ENCODE measurements at regions not wholly inside any gene's neighbourhood (a gene's known extent, or its start where the extent isn't known, plus 50 kb on each side); places are given as distances from the start of the nearest gene placed in this dataset.

- TF ChIP-seq, protein P1, sequence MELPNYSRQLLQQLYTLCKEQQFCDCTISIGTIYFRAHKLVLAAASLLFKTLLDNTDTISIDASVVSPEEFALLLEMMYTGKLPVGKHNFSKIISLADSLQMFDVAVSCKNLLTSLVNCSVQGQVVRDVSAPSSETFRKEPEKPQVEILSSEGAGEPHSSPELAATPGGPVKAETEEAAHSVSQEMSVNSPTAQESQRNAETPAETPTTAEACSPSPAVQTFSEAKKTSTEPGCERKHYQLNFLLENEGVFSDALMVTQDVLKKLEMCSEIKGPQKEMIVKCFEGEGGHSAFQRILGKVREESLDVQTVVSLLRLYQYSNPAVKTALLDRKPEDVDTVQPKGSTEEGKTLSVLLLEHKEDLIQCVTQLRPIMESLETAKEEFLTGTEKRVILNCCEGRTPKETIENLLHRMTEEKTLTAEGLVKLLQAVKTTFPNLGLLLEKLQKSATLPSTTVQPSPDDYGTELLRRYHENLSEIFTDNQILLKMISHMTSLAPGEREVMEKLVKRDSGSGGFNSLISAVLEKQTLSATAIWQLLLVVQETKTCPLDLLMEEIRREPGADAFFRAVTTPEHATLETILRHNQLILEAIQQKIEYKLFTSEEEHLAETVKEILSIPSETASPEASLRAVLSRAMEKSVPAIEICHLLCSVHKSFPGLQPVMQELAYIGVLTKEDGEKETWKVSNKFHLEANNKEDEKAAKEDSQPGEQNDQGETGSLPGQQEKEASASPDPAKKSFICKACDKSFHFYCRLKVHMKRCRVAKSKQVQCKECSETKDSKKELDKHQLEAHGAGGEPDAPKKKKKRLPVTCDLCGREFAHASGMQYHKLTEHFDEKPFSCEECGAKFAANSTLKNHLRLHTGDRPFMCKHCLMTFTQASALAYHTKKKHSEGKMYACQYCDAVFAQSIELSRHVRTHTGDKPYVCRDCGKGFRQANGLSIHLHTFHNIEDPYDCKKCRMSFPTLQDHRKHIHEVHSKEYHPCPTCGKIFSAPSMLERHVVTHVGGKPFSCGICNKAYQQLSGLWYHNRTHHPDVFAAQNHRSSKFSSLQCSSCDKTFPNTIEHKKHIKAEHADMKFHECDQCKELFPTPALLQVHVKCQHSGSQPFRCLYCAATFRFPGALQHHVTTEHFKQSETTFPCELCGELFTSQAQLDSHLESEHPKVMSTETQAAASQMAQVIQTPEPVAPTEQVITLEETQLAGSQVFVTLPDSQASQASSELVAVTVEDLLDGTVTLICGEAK (IDR thresholded peaks at IDR 0.05), result no peak
- TF ChIP-seq, protein P1 (CRISPR knock-in tag; IDR thresholded peaks at IDR 0.05), result no peak
- TF ChIP-seq PHF20 (CRISPR knock-in tag; IDR thresholded peaks at IDR 0.05) (no peak), ZGPAT (CRISPR knock-in tag; IDR thresholded peaks at IDR 0.05) (no peak), EED (CRISPR knock-in tag; IDR thresholded peaks at IDR 0.05) (no peak), ZFX (CRISPR knock-in tag; IDR thresholded peaks at IDR 0.05; ENCODE audit: low read depth) (no peak), MTA1 (CRISPR knock-in tag; IDR thresholded peaks at IDR 0.05; ENCODE audit: borderline replicate concordance) (no peak)
- TF ChIP-seq, protein P2, sequence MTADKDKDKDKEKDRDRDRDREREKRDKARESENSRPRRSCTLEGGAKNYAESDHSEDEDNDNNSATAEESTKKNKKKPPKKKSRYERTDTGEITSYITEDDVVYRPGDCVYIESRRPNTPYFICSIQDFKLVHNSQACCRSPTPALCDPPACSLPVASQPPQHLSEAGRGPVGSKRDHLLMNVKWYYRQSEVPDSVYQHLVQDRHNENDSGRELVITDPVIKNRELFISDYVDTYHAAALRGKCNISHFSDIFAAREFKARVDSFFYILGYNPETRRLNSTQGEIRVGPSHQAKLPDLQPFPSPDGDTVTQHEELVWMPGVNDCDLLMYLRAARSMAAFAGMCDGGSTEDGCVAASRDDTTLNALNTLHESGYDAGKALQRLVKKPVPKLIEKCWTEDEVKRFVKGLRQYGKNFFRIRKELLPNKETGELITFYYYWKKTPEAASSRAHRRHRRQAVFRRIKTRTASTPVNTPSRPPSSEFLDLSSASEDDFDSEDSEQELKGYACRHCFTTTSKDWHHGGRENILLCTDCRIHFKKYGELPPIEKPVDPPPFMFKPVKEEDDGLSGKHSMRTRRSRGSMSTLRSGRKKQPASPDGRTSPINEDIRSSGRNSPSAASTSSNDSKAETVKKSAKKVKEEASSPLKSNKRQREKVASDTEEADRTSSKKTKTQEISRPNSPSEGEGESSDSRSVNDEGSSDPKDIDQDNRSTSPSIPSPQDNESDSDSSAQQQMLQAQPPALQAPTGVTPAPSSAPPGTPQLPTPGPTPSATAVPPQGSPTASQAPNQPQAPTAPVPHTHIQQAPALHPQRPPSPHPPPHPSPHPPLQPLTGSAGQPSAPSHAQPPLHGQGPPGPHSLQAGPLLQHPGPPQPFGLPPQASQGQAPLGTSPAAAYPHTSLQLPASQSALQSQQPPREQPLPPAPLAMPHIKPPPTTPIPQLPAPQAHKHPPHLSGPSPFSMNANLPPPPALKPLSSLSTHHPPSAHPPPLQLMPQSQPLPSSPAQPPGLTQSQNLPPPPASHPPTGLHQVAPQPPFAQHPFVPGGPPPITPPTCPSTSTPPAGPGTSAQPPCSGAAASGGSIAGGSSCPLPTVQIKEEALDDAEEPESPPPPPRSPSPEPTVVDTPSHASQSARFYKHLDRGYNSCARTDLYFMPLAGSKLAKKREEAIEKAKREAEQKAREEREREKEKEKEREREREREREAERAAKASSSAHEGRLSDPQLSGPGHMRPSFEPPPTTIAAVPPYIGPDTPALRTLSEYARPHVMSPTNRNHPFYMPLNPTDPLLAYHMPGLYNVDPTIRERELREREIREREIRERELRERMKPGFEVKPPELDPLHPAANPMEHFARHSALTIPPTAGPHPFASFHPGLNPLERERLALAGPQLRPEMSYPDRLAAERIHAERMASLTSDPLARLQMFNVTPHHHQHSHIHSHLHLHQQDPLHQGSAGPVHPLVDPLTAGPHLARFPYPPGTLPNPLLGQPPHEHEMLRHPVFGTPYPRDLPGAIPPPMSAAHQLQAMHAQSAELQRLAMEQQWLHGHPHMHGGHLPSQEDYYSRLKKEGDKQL (CRISPR knock-in tag; IDR thresholded peaks at IDR 0.05; ENCODE audit: low read depth), result no peak
- TF ChIP-seq, protein P3, sequence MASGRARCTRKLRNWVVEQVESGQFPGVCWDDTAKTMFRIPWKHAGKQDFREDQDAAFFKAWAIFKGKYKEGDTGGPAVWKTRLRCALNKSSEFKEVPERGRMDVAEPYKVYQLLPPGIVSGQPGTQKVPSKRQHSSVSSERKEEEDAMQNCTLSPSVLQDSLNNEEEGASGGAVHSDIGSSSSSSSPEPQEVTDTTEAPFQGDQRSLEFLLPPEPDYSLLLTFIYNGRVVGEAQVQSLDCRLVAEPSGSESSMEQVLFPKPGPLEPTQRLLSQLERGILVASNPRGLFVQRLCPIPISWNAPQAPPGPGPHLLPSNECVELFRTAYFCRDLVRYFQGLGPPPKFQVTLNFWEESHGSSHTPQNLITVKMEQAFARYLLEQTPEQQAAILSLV (CRISPR knock-in tag; IDR thresholded peaks at IDR 0.05; ENCODE audit: borderline replicate concordance), result no peak
Measured at GRCh38 chr11:37695283-37695682, 1097.2 kb upstream of the RAG2 start (continued).

Data from HepG2 (cell line).